Psoas muscle (tissue), 7 donors: ENCODE measurements at regions not wholly inside any gene's neighbourhood (a gene's known extent, or its start where the extent isn't known, plus 50 kb on each side); places are given as distances from the start of the nearest gene placed in this dataset.

Source experiments
- ATAC-seq, 4 donors: fragments of 200-7000 bp; cut with Tn5 transposase; one replicate each; pipeline ENCODE4 v1.9.1; 2020; ENCODE audit warnings: moderate library complexity in 3 of 4, mild to moderate bottlenecking in 2 of 4
- DNase-seq, 2 donors: peaks; one replicate each; pipeline ENCODE4 v3.0.0-alpha.2; 2020
- H3K27ac ChIP-seq: fragments of 200-600 bp; one replicate; pipeline ENCODE4 v1.8.0; 2022
- H3K27me3 ChIP-seq, 3 donors: fragments of 200-600 bp in 1 of 3; one replicate each; pipeline versions ENCODE4 v1.6.1 to v1.8.0; 2013 to 2022; ENCODE audit warnings: low read length in 2 of 3, mild to moderate bottlenecking in 2 of 3, moderate library complexity in 1 of 3; ENCODE audit not compliant: insufficient read depth in 3 of 3
- H3K36me3 ChIP-seq, 2 donors: fragments of 200-600 bp in 1 of 2; one replicate each; pipeline versions ENCODE4 v1.6.1 to v1.8.0; 2013 to 2022; ENCODE audit warnings: low read depth in 1 of 2, mild to moderate bottlenecking in 1 of 2, moderate library complexity in 1 of 2; ENCODE audit not compliant: insufficient read depth in 1 of 2
- H3K4me1 ChIP-seq: fragments of 200-600 bp; one replicate; pipeline ENCODE4 v1.8.0; 2022
- H3K4me3 ChIP-seq: fragments of 200-600 bp; one replicate; pipeline ENCODE4 v1.8.0; 2022; ENCODE audit warnings: mild to moderate bottlenecking
- H3K9me3 ChIP-seq: fragments of 200-600 bp; one replicate; pipeline ENCODE4 v1.8.0; 2022
- WGBS, 3 donors: extraction: QIAGEN DNeasy Blood & Tissue Kit; methylation state at CpG; one replicate each; pipeline versions ENCODE4 v1.1.6 to v1.1.7; 2013; 5-methylcytosine and 5-hydroxymethylcytosine counted together
- intact Hi-C, 2 donors: fragments of 100-400 bp; cut with DNase I; formaldehyde crosslinking; loops; one replicate each; pipeline versions ENCODE4 v1.11.0 to v1.14.2; 2022
- TF ChIP-seq, protein P1 (sequence below): fragments of 200-600 bp; IDR thresholded peaks from one replicate; pipeline ENCODE4 v1.8.0; 2022; ENCODE audit warnings: antibody characterized with exemption
- donor health status: healthy with polysubstance abuse.
- donor health status: DM: no; HTN: no; CAD: no; lungs with moderate emphysema.
- donor health status: Bipolar disorder and iron deficiency.
- donor health status: healthy.
- donor health status: DM: yes; HTN: yes; CAD: no.
- donor health status: DM: no; HTN: no; CAD: no.
- donor health status: DM: yes; HTN: yes; CAD: no.

DNA sequence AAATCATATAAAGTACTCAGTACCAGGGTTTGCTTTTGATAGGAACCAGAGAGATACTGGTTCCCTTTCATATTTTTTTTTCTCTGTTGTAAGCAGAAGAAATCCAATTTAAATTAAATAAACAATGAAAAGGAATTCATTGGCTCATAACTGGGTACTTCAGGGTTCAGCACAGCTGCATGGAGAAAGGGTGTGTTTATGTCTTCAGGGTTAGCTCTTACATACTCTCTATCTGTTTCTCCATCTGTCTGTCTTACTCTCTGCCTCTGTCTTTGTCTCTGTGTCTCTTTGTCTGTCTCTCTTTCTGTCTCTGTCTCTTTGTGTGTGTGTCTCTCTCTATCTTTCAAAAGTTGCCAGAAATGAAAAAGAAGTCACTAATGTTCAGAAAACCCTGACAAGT, 345.9 kb downstream of the MSX2 start:
- no peak overlapping the region for H3K27ac ChIP-seq
- peaks cover 0 to 5% (median 0%) of the 10 kb centered on the region in 3 donors for H3K27me3 ChIP-seq
- H3K9me3 ChIP-seq: no peaks in the 10 kb centered on the region
- TF ChIP-seq, protein P1, sequence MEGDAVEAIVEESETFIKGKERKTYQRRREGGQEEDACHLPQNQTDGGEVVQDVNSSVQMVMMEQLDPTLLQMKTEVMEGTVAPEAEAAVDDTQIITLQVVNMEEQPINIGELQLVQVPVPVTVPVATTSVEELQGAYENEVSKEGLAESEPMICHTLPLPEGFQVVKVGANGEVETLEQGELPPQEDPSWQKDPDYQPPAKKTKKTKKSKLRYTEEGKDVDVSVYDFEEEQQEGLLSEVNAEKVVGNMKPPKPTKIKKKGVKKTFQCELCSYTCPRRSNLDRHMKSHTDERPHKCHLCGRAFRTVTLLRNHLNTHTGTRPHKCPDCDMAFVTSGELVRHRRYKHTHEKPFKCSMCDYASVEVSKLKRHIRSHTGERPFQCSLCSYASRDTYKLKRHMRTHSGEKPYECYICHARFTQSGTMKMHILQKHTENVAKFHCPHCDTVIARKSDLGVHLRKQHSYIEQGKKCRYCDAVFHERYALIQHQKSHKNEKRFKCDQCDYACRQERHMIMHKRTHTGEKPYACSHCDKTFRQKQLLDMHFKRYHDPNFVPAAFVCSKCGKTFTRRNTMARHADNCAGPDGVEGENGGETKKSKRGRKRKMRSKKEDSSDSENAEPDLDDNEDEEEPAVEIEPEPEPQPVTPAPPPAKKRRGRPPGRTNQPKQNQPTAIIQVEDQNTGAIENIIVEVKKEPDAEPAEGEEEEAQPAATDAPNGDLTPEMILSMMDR: no peak
- DNase-seq (no peak), ATAC-seq (no peak)
- no peak overlapping the region for H3K4me3 ChIP-seq
- intact Hi-C loops: no loop called here
- H3K36me3 ChIP-seq: no peaks in the 10 kb centered on the region
- no peaks in the 10 kb centered on the region for H3K4me1 ChIP-seq

DNA sequence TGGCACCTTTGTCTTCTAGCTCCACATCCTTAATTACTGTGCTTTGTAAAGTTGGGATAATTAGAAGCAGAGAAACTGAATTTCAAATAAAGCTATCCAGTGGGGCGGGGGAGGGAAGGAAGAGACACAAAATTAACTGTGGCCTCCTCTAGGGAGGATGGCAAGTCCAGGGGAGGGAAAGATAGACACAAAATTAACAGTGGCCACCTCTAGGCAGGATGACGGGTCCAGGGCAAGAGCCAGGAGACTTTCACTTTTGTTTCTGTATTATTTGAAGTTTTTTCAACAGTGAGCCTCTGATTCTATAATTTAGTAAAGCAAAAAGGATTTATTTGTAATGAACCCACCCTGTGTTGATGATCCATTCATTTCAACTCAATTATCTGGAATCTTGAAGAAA, 335.9 kb downstream of the MSX2 start:
- TF ChIP-seq, protein P1: no peak
- Histone ChIP-seq H3K4me3 (no peak overlapping the region), H3K36me3 (no peaks in the 10 kb centered on the region), H3K4me1 (no peaks in the 10 kb centered on the region), H3K27ac (no peak overlapping the region), H3K27me3 (no peaks in the 10 kb centered on the region), H3K9me3 (no peaks in the 10 kb centered on the region)
- no peak for ATAC-seq
- DNase-seq: no peak
- intact Hi-C loops: no loop called here
- 36 to 55% (median 44%) methylated on average over 2 of the region's 2 CpGs for WGBS, 3 donors

DNA sequence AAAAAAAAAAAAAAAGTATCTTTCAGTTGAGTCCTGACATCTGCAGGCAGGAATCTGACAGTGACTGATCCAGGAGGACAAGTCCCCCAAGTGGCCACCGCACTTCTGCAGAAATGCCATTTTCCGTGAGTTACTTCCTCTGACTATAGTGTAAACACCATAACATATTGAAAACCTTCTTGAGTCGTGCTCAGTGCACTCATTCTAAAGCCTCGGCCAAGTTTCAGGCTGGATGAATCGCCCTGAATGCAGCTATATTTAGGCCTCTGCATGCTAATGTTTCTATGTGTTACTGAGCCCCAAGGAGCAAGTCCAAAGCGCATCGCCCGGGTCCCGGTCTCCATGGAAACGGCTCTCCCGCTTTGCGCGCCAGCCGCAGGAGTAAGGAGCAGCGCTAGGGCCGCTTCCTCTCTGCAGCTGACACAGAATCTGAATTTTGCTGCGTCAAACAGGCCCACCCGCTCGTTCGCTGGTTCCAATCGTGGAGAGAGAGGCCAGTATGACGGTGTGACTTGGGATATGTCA, 335.4 kb downstream of the MSX2 start:
- DNase-seq: peak; percentile 24 to 56

DNA sequence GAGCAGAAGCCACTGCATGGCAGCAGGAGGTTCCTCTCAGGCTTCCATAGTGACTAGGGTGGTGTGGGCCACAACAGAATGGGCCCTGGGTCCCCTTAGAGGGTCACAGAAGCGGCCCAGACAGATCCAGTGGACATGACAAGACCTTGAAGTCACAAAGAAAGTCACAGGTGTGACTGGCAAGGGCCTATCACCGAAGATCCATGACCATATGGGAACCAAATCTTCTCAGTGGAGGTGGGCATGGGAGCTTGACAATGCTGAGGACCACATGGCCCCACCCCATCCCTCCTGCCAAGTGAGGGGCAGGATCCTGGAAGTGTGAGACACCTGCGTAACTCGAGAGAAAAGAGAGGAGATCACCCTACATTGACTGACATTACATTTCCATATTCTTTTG, 332.4 kb downstream of the MSX2 start:
- Histone ChIP-seq H3K27me3 (no peaks in the 10 kb centered on the region), H3K27ac (no peak overlapping the region), H3K9me3 (no peaks in the 10 kb centered on the region), H3K4me1 (no peaks in the 10 kb centered on the region), H3K36me3 (no peaks in the 10 kb centered on the region), H3K4me3 (no peak overlapping the region)
- intact Hi-C loops: no loop called here
- 80 to 89% (median 82%) methylated on average over 4 of the region's 4 CpGs for WGBS, 3 donors
- no peak for ATAC-seq
- TF ChIP-seq, protein P1: no peak
- no peak for DNase-seq

More for the DNA sequence above, 335.4 kb downstream of the MSX2 start:
- H3K27me3 ChIP-seq: no peaks in the 10 kb centered on the region
- TF ChIP-seq, protein P1: no peak
- no peaks in the 10 kb centered on the region for H3K4me1 ChIP-seq
- peak overlapping the region; percentile 11 for H3K4me3 ChIP-seq
- no peak for ATAC-seq
- intact Hi-C loops: no loop called here
- no peaks in the 10 kb centered on the region for H3K36me3 ChIP-seq
- H3K9me3 ChIP-seq: no peaks in the 10 kb centered on the region
- no peak overlapping the region for H3K27ac ChIP-seq
- 2 to 3% (median 2%) methylated on average over 22 of the region's 22 CpGs for WGBS, 3 donors

DNA sequence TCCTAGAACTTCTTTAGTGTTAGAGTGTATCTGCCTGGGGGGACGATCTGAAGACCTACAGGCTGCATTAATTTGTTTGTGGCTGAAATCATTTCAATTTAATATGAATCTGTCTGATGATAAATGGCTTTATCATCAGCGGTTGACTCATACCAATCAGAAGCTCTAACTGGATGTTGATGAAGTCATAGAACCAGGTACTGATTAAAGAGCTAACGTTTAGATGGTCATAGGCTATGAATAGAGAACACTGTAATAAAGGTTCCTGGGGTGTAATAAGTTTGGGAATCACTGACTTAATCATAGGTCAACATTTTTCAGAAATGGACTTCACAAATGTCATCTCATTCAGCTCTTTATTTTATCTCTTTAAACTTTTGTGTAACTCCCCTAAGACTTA, 329.9 kb downstream of the MSX2 start:
- H3K27me3 ChIP-seq: no peaks in the 10 kb centered on the region
- no peak for ATAC-seq

More for the DNA sequence above, 329.9 kb downstream of the MSX2 start:
- Histone ChIP-seq H3K36me3 (no peaks in the 10 kb centered on the region), H3K4me1 (no peaks in the 10 kb centered on the region), H3K9me3 (no peaks in the 10 kb centered on the region), H3K4me3 (no peak overlapping the region), H3K27ac (no peak overlapping the region)
- DNase-seq: no peak
- TF ChIP-seq, protein P1: no peak
- intact Hi-C loops: no loop called here
- 68 to 85% (median 76%) methylated on average over 3 of the region's 3 CpGs for WGBS, 3 donors
